Stimulated activated effector memory CD8-positive, alpha-beta T cell treated with anti-CD3 and anti-CD28 coated beads, Interleukin-12 subunit alpha, Interleukin-12 subunit beta, amount 100 ng/mL, for 72 hours (primary cell): ENCODE measurements at regions not wholly inside any gene's neighbourhood (a gene's known extent, or its start where the extent isn't known, plus 50 kb on each side); places are given as distances from the start of the nearest gene placed in this dataset.

Experiments used
- ATAC-seq: fragments of 150-1000 bp; cut with Tn5 transposase; 2 replicates; pipeline ENCODE4 v1.10.0; 2021
- DNase-seq, 2 donors: peaks; one replicate each; pipeline ENCODE4 v3.0.0; 2021 to 2022; ENCODE audit warnings: low spot score in 2 of 2
- H3K27ac Mint-ChIP-seq: one replicate; pipeline ENCODE4 v1.8.0; 2022; ENCODE audit warnings: mild to moderate bottlenecking, mixed read lengths
- H3K36me3 Mint-ChIP-seq: one replicate; pipeline ENCODE4 v1.8.0; 2022; ENCODE audit warnings: mild to moderate bottlenecking, mixed read lengths
- H3K4me1 Mint-ChIP-seq: one replicate; pipeline ENCODE4 v1.8.0; 2022; ENCODE audit warnings: mixed read lengths
- H3K4me3 Mint-ChIP-seq: one replicate; pipeline ENCODE4 v1.8.0; 2022; ENCODE audit warnings: mild to moderate bottlenecking, mixed read lengths
- H3K9me3 Mint-ChIP-seq: one replicate; pipeline ENCODE4 v1.8.0; 2022; ENCODE audit warnings: mixed read lengths

GRCh38 chrX:6852869-6853268 lies 294.6 kb upstream of the STS start:
- no peak overlapping the region for H3K27ac Mint-ChIP-seq
- ATAC-seq (no peak), DNase-seq (no peak)
- H3K4me1 Mint-ChIP-seq, result no peaks in the 10 kb centered on the region
- no peaks in the 10 kb centered on the region for H3K36me3 Mint-ChIP-seq
- no peaks in the 10 kb centered on the region for H3K9me3 Mint-ChIP-seq
- no peak overlapping the region for H3K4me3 Mint-ChIP-seq

- H3K4me3 Mint-ChIP-seq, result no peak overlapping the region
- no peaks in the 10 kb centered on the region for H3K36me3 Mint-ChIP-seq
- no peaks in the 10 kb centered on the region for H3K4me1 Mint-ChIP-seq
- no peak for ATAC-seq
- no peak for DNase-seq
- H3K9me3 Mint-ChIP-seq, result no peaks in the 10 kb centered on the region
- no peak overlapping the region for H3K27ac Mint-ChIP-seq
Observed at GRCh38 chrX:6852121-6852520, 295.4 kb upstream of the STS start.

GRCh38 chrX:6851140-6851539 lies 296.4 kb upstream of the STS start:
- H3K27ac Mint-ChIP-seq, result no peak overlapping the region

GRCh38 chrX:6849716-6850414 lies 297.6 kb upstream of the STS start:
- DNase-seq (no peak), ATAC-seq (no peak)
- Mint-ChIP-seq H3K9me3 (peaks cover 2% of the 10 kb centered on the region), H3K4me3 (no peak overlapping the region), H3K4me1 (no peaks in the 10 kb centered on the region), H3K36me3 (no peaks in the 10 kb centered on the region), H3K27ac (no peak overlapping the region)

More at GRCh38 chrX:6851140-6851539, 296.4 kb upstream of the STS start:
- Mint-ChIP-seq H3K36me3 (no peaks in the 10 kb centered on the region), H3K4me3 (no peak overlapping the region), H3K4me1 (no peaks in the 10 kb centered on the region), H3K9me3 (peaks cover 2% of the 10 kb centered on the region)
- ATAC-seq, result no peak
- DNase-seq, result no peak

GRCh38 chrX:6832619-6833018 lies 297.7 kb upstream of the VCX3A start:
- Mint-ChIP-seq H3K9me3 (no peaks in the 10 kb centered on the region), H3K27ac (no peak overlapping the region), H3K4me1 (no peaks in the 10 kb centered on the region), H3K36me3 (no peaks in the 10 kb centered on the region), H3K4me3 (no peak overlapping the region)
- ATAC-seq (no peak), DNase-seq (no peak)

- no peaks in the 10 kb centered on the region for H3K9me3 Mint-ChIP-seq
- H3K27ac Mint-ChIP-seq, result no peak overlapping the region
- no peak for ATAC-seq
Observed at GRCh38 chrX:6826856-6827255, 291.9 kb upstream of the VCX3A start.

GRCh38 chrX:6821730-6822129 lies 286.8 kb upstream of the VCX3A start:
- H3K4me1 Mint-ChIP-seq, result no peaks in the 10 kb centered on the region
- no peak overlapping the region for H3K27ac Mint-ChIP-seq
- H3K4me3 Mint-ChIP-seq, result no peak overlapping the region
- DNase-seq (no peak), ATAC-seq (no peak)
- no peaks in the 10 kb centered on the region for H3K9me3 Mint-ChIP-seq
- no peaks in the 10 kb centered on the region for H3K36me3 Mint-ChIP-seq

More at GRCh38 chrX:6826856-6827255, 291.9 kb upstream of the VCX3A start:
- no peaks in the 10 kb centered on the region for H3K4me1 Mint-ChIP-seq
- DNase-seq, result no peak
- H3K36me3 Mint-ChIP-seq, result no peaks in the 10 kb centered on the region
- no peak overlapping the region for H3K4me3 Mint-ChIP-seq

- Mint-ChIP-seq H3K4me1 (no peaks in the 10 kb centered on the region), H3K4me3 (no peak overlapping the region), H3K27ac (no peak overlapping the region), H3K36me3 (no peaks in the 10 kb centered on the region), H3K9me3 (peaks cover 4% of the 10 kb centered on the region)
- DNase-seq (no peak), ATAC-seq (no peak)
Observed at GRCh38 chrX:6813836-6814370, 279.0 kb upstream of the VCX3A start.

- H3K4me3 Mint-ChIP-seq, result no peak overlapping the region
- no peaks in the 10 kb centered on the region for H3K36me3 Mint-ChIP-seq
- DNase-seq (no peak), ATAC-seq (no peak)
- no peak overlapping the region for H3K27ac Mint-ChIP-seq
- H3K9me3 Mint-ChIP-seq, result peaks cover 4% of the 10 kb centered on the region
- no peaks in the 10 kb centered on the region for H3K4me1 Mint-ChIP-seq
Observed at GRCh38 chrX:6812087-6812486, 277.2 kb upstream of the VCX3A start.

GRCh38 chrX:6810776-6811175 lies 275.9 kb upstream of the VCX3A start:
- H3K4me1 Mint-ChIP-seq, result no peaks in the 10 kb centered on the region
- H3K36me3 Mint-ChIP-seq, result no peaks in the 10 kb centered on the region
- no peak overlapping the region for H3K4me3 Mint-ChIP-seq
- no peak overlapping the region for H3K27ac Mint-ChIP-seq
- peaks cover 6% of the 10 kb centered on the region for H3K9me3 Mint-ChIP-seq
- DNase-seq (no peak), ATAC-seq (no peak)

- DNase-seq (no peak), ATAC-seq (no peak)
- H3K4me3 Mint-ChIP-seq, result no peak overlapping the region
- H3K9me3 Mint-ChIP-seq, result peaks cover 3% of the 10 kb centered on the region
- no peak overlapping the region for H3K27ac Mint-ChIP-seq
- no peaks in the 10 kb centered on the region for H3K4me1 Mint-ChIP-seq
- H3K36me3 Mint-ChIP-seq, result no peaks in the 10 kb centered on the region
Observed at GRCh38 chrX:6803607-6804006, 268.7 kb upstream of the VCX3A start.

- H3K36me3 Mint-ChIP-seq, result no peaks in the 10 kb centered on the region
- no peak overlapping the region for H3K4me3 Mint-ChIP-seq
- no peak overlapping the region for H3K27ac Mint-ChIP-seq
- no peaks in the 10 kb centered on the region for H3K9me3 Mint-ChIP-seq
- ATAC-seq, result no peak
- no peak for DNase-seq
- no peaks in the 10 kb centered on the region for H3K4me1 Mint-ChIP-seq
Observed at GRCh38 chrX:6793000-6793399, 258.1 kb upstream of the VCX3A start.

GRCh38 chrX:6783912-6784311 lies 249.0 kb upstream of the VCX3A start:
- DNase-seq, result no peak
- no peaks in the 10 kb centered on the region for H3K4me1 Mint-ChIP-seq
- H3K4me3 Mint-ChIP-seq, result no peak overlapping the region
- H3K36me3 Mint-ChIP-seq, result no peaks in the 10 kb centered on the region
- no peak overlapping the region for H3K27ac Mint-ChIP-seq
- H3K9me3 Mint-ChIP-seq, result no peaks in the 10 kb centered on the region
- ATAC-seq, result no peak

GRCh38 chrX:6782831-6783230 lies 247.9 kb upstream of the VCX3A start:
- Mint-ChIP-seq H3K4me3 (no peak overlapping the region), H3K27ac (no peak overlapping the region), H3K9me3 (no peaks in the 10 kb centered on the region), H3K4me1 (no peaks in the 10 kb centered on the region), H3K36me3 (no peaks in the 10 kb centered on the region)
- no peak for DNase-seq
- no peak for ATAC-seq

GRCh38 chrX:6778544-6779503 lies 243.9 kb upstream of the VCX3A start:
- no peaks in the 10 kb centered on the region for H3K36me3 Mint-ChIP-seq
- no peak for ATAC-seq
- H3K27ac Mint-ChIP-seq, result no peak overlapping the region
- no peak overlapping the region for H3K4me3 Mint-ChIP-seq
- no peaks in the 10 kb centered on the region for H3K4me1 Mint-ChIP-seq
- no peak for DNase-seq
- no peaks in the 10 kb centered on the region for H3K9me3 Mint-ChIP-seq
